GM12878 (cell line): ENCODE measurements at regions not wholly inside any gene's neighbourhood (a gene's known extent, or its start where the extent isn't known, plus 50 kb on each side); places are given as distances from the start of the nearest gene placed in this dataset.

Experiments used
- ATAC-seq: fragments of 200-7000 bp; cut with Tn5 transposase; 3 replicates; pipeline ENCODE4 v1.9.1; 2020; ENCODE audit warnings: mild to moderate bottlenecking, moderate library complexity
- BruUV-seq: library from RNA; stranded (reverse); fragments of 400-500 nt; replicated peaks from 2 replicates; lab custom pipeline; 2021; lab: Mats Ljungman, UMichigan
- CTCF ChIA-PET: fragments of 300-600 bp; sonication (Branson Sonifier 250); formaldehyde crosslinking; extraction: SDS; loops from one replicate; lab custom pipeline; 2021; ENCODE audit warnings: inconsistent platforms; lab: Yijun Ruan, JAX
- POLR2A ChIA-PET: fragments of 350-600 bp; formaldehyde crosslinking; extraction: SDS; loops from one replicate; lab custom pipeline; 2021; ENCODE audit warnings: inconsistent platforms; lab: Charles Lee
- RAD21 ChIA-PET: fragments of 300-600 bp; sonication (Branson Sonifier 250); formaldehyde crosslinking; loops from one replicate; lab custom pipeline; 2023; ENCODE audit warnings: antibody characterized with exemption; ENCODE audit not compliant: unreplicated experiment; lab: Charles Lee
- SMC1A ChIA-PET: fragments of 300-600 bp; sonication (Branson Sonifier 250); formaldehyde crosslinking; loops from one replicate; lab custom pipeline; 2023; ENCODE audit not compliant: unreplicated experiment, uncharacterized antibody; lab: Charles Lee
- DNase-seq: peaks from one replicate; pipeline ENCODE4 v3.0.0-alpha.2; 2011; ENCODE audit warnings: low read depth, low spot score
- FAIRE-seq: peaks from 3 replicates; lab custom pipeline; 2011; peaks lifted over from hg19 to GRCh38; lab: Jason Lieb, UNC
- H2AFZ ChIP-seq: 2 replicates; pipeline ENCODE4 v1.6.0; 2011; ENCODE audit warnings: low read depth, low read length, control low read depth; ENCODE audit not compliant: control insufficient read depth
- H3K27ac ChIP-seq: 2 replicates; pipeline ENCODE4 v1.5.1; 2011; ENCODE audit warnings: control low read depth; ENCODE audit not compliant: control insufficient read depth, insufficient read depth
- H3K27me3 ChIP-seq, 2 experiments: replicated peaks in 1 of 2; 2 replicates each; pipeline versions ENCODE4 v1.6.0 to v1.6.1; 2011; ENCODE audit warnings: low read length in 1 of 2; ENCODE audit not compliant: control insufficient read depth in 2 of 2, insufficient read depth in 2 of 2
- H3K36me3 ChIP-seq, 2 experiments: 2 replicates each; pipeline ENCODE4 v1.5.1; 2011; ENCODE audit warnings: low read length in 1 of 2; ENCODE audit not compliant: control insufficient read depth in 2 of 2, insufficient read depth in 2 of 2
- H3K4me1 ChIP-seq: 2 replicates; pipeline ENCODE4 v1.6.1; 2011; ENCODE audit warnings: mild to moderate bottlenecking, low read length, moderate library complexity, mixed read lengths; ENCODE audit not compliant: control insufficient read depth, insufficient read depth
- H3K4me2 ChIP-seq: 2 replicates; pipeline ENCODE4 v1.6.0; 2011; ENCODE audit warnings: control low read depth; ENCODE audit not compliant: control insufficient read depth, insufficient read depth
- H3K4me3 ChIP-seq: fragments of 200-600 bp; sonication (generic); 2 replicates; pipeline ENCODE4 v1.5.1; 2016
- H3K79me2 ChIP-seq: 2 replicates; pipeline ENCODE4 v1.6.0; 2011; ENCODE audit warnings: low read length; ENCODE audit not compliant: control insufficient read depth, insufficient read depth
- H3K9ac ChIP-seq: 2 replicates; pipeline ENCODE4 v1.8.0; 2011; ENCODE audit warnings: low read length, control low read depth, mixed read lengths; ENCODE audit not compliant: control insufficient read depth, insufficient read depth
- H3K9me3 ChIP-seq: replicated peaks from 3 replicates; pipeline ENCODE4 v1.5.1; 2011; ENCODE audit warnings: mild to moderate bottlenecking, low read length; ENCODE audit not compliant: control insufficient read depth, insufficient read depth
- H4K20me1 ChIP-seq: 2 replicates; pipeline ENCODE4 v1.6.0; 2011; ENCODE audit not compliant: control insufficient read depth, insufficient read depth
- CEBPB ChIP-seq, 2 experiments: fragments of 150-350 bp in 1 of 2; IDR thresholded peaks; 2 replicates each; pipeline ENCODE4 v1.6.1; 2012 to 2014; ENCODE audit warnings: low read depth in 2 of 2, low read length in 2 of 2, borderline replicate concordance in 1 of 2, inconsistent platforms in 1 of 2
- CHD2 ChIP-seq: IDR thresholded peaks from 2 replicates; pipeline ENCODE4 v1.6.1; 2011; ENCODE audit warnings: low read depth, low read length, improper control_type of control experiment, borderline replicate concordance
- EZH2 ChIP-seq: IDR thresholded peaks from 2 replicates; pipeline ENCODE4 v1.6.1; 2012; ENCODE audit warnings: low read depth, mild to moderate bottlenecking, control low read depth, inconsistent platforms, low read length, borderline replicate concordance; ENCODE audit not compliant: control insufficient read depth
- HCFC1 ChIP-seq: fragments of 150-350 bp; IDR thresholded peaks from 2 replicates; pipeline ENCODE4 v1.6.1; 2014; ENCODE audit warnings: low read length
- KDM1A ChIP-seq: fragments of 200-600 bp; sonication (generic); IDR thresholded peaks from 2 replicates; pipeline ENCODE4 v1.6.1; 2016; ENCODE audit warnings: borderline replicate concordance
- KLF5 ChIP-seq: fragments of 450-650 bp; IDR thresholded peaks from 2 replicates; pipeline ENCODE4 v1.6.1; 2014; ENCODE audit warnings: mild to moderate bottlenecking; ENCODE audit not compliant: partially characterized antibody
- MYC ChIP-seq: IDR thresholded peaks from 2 replicates; pipeline ENCODE4 v1.6.1; 2011; ENCODE audit warnings: mild to moderate bottlenecking, low read length, moderate library complexity, inconsistent platforms; ENCODE audit not compliant: insufficient read depth, insufficient replicate concordance, insufficient read length, severe bottlenecking
- NRF1 ChIP-seq: conservative IDR thresholded peaks from 2 replicates; pipeline ENCODE4 v1.6.1; 2011; ENCODE audit warnings: mild to moderate bottlenecking, low read depth, low read length, improper control_type of control experiment
- POLR2AphosphoS2 ChIP-seq: IDR thresholded peaks from 2 replicates; pipeline ENCODE4 v1.6.1; 2011; ENCODE audit warnings: low read depth, mild to moderate bottlenecking, low read length, improper control_type of control experiment, moderate library complexity
- SIN3A ChIP-seq: IDR thresholded peaks from 2 replicates; pipeline ENCODE4 v1.6.1; 2012; ENCODE audit warnings: low read depth, low read length, improper control_type of control experiment
- SREBF2 ChIP-seq: IDR thresholded peaks from 2 replicates; pipeline ENCODE4 v1.6.1; 2012; ENCODE audit warnings: mild to moderate bottlenecking, low read length
- STAT1 ChIP-seq: fragments of 450-650 bp; conservative IDR thresholded peaks from 2 replicates; pipeline ENCODE4 v1.6.1; 2014; ENCODE audit warnings: antibody characterized with exemption, mild to moderate bottlenecking
- ZNF24 ChIP-seq: fragments of 450-650 bp; IDR thresholded peaks from 2 replicates; pipeline ENCODE4 v1.6.1; 2017; ENCODE audit warnings: antibody characterized with exemption, mild to moderate bottlenecking
- WGBS: methylation state at CpG from one replicate; pipeline ENCODE4 v1.1.6; 2016; ENCODE audit warnings: low lambda C conversion rate; ENCODE audit not compliant: insufficient replicate concordance, insufficient coverage; ENCODE audit errors: missing lambda C conversion rate; 5-methylcytosine and 5-hydroxymethylcytosine counted together
- in situ Hi-C: fragments of 300-500 bp; cut with MboI; formaldehyde crosslinking; loops from 9 replicates; pipeline ENCODE4 v1.14.3; 2018; ENCODE audit warnings: mixed read lengths
- intact Hi-C: fragments of 100-400 bp; cut with micrococcal nuclease; formaldehyde crosslinking; loops from one replicate; pipeline ENCODE4 v1.14.2; 2022; ENCODE audit not compliant: unreplicated experiment
- TF ChIP-seq, protein P1 (sequence below): fragments of 450-650 bp; conservative IDR thresholded peaks from 2 replicates; pipeline ENCODE4 v1.6.1; 2017; ENCODE audit warnings: mild to moderate bottlenecking, moderate library complexity
- TF ChIP-seq, protein P2 (sequence below): fragments of 450-650 bp; IDR thresholded peaks from 2 replicates; pipeline ENCODE4 v1.6.1; 2016; ENCODE audit warnings: mild to moderate bottlenecking

DNA sequence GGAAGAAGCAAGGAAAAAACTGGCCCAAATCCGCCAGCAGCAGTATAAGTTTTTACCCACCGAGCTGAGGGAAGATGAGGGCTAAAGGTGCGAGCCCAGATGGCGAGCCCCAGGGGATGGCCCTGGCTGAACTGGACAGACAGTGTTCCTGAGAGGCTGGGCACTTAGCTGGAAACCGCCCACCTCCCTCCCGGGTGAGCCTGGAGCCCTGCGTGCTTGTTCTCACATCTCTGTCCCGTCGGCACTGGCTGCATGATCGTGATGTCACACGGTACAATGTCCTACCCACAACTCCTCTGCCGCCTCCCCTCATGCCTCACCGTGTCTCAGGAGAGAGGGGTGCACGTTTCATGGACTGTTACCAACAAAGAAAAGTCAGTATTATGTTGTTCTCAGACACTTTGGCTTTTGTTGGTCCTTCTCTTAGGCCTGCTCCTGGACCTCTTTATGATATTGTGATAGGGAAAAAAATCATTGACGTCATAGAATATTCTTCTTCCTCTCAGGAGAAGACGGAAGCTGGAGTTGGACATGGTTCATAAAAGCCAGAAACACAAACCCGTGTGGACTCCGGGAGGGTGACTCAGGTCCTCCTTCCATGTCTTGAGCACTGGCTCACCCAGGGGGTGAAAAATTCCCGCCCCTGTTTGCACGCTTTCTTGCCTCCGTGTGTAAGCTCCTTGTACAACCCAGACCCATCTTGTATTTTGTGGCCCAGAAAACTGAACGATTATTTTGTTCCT is 201.8 kb upstream of the TPM1 start (continued):
- TF ChIP-seq CEBPB (IDR thresholded peaks at IDR 0.05; ENCODE audit: borderline replicate concordance in 1 of 2, low read depth in 2 of 2, low read length in 2 of 2): no peak
- TF ChIP-seq, protein P1, sequence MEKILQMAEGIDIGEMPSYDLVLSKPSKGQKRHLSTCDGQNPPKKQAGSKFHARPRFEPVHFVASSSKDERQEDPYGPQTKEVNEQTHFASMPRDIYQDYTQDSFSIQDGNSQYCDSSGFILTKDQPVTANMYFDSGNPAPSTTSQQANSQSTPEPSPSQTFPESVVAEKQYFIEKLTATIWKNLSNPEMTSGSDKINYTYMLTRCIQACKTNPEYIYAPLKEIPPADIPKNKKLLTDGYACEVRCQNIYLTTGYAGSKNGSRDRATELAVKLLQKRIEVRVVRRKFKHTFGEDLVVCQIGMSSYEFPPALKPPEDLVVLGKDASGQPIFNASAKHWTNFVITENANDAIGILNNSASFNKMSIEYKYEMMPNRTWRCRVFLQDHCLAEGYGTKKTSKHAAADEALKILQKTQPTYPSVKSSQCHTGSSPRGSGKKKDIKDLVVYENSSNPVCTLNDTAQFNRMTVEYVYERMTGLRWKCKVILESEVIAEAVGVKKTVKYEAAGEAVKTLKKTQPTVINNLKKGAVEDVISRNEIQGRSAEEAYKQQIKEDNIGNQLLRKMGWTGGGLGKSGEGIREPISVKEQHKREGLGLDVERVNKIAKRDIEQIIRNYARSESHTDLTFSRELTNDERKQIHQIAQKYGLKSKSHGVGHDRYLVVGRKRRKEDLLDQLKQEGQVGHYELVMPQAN: no peak
- TF ChIP-seq, protein P2, sequence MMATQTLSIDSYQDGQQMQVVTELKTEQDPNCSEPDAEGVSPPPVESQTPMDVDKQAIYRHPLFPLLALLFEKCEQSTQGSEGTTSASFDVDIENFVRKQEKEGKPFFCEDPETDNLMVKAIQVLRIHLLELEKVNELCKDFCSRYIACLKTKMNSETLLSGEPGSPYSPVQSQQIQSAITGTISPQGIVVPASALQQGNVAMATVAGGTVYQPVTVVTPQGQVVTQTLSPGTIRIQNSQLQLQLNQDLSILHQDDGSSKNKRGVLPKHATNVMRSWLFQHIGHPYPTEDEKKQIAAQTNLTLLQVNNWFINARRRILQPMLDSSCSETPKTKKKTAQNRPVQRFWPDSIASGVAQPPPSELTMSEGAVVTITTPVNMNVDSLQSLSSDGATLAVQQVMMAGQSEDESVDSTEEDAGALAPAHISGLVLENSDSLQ: no peak
- no peak for TF ChIP-seq HCFC1

DNA sequence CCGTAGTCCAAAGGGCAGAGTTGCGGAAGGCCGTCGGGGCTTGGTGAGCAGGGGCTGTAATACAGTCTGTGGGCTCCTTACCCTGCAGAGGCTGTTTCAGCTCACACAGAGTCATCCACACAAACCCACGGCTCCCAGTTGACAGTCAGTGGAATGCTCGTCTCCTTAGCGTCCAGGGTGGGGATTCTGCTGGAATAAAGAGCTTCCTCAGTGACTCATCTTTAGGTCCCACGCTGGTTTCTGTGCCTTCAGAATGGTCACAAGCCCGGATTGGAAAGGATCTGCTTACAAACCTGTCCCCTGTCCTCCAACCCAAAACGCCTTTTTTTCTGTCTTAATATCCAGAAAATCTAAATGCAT is 201.3 kb upstream of the TPM1 start:
- Histone ChIP-seq H3K4me1 (no peaks in the 10 kb centered on the region), H3K27ac (no peak overlapping the region), H3K27me3 (peaks cover 0 to 4% of the 10 kb centered on the region in 2 experiments; a peak in 2 of 4 replicates), H4K20me1 (no peaks in the 10 kb centered on the region), H3K9ac (no peak overlapping the region), H3K4me3 (no peak overlapping the region), H3K79me2 (no peaks in the 10 kb centered on the region), H2AFZ (no peak overlapping the region), H3K36me3 (no peaks in the 10 kb centered on the region), H3K4me2 (no peak overlapping the region), H3K9me3 (no peaks in the 10 kb centered on the region)
- ATAC-seq (no peak), FAIRE-seq (no peak), DNase-seq (no peak)
- intact Hi-C loops (no loop called here), in situ Hi-C loops (loop anchor here (10.0 kb wide), 1 partner anchor 254 kb away; no protein-coding TSS in a partner anchor)
- no TSS peak for BruUV-seq
- POLR2A ChIA-PET: no interaction called here
- SMC1A ChIA-PET: no interaction called here
- RAD21 ChIA-PET: no interaction called here
- WGBS: 33% methylated on average over 10 of the region's 10 CpGs
- TF ChIP-seq EZH2 (no peak), SREBF2 (no peak), SIN3A (no peak), KDM1A (no peak), ZNF24 (no peak), NRF1 (no peak), KLF5 (no peak), POLR2AphosphoS2 (no peak), MYC (no peak), CHD2 (no peak), STAT1 (no peak)
- CTCF ChIA-PET: no interaction called here
